Neuronal stem cell (in vitro differentiated cells): ENCODE measurements at regions not wholly inside any gene's neighbourhood (a gene's known extent, or its start where the extent isn't known, plus 50 kb on each side); places are given as distances from the start of the nearest gene placed in this dataset.
"Not testable (repeated sequence)": the region's sequence is repeated elsewhere in the genome, so short reads cannot be mapped to it uniquely, and the experiment has no call there.

Experiments
- DNase-seq: peaks from one replicate; pipeline ENCODE4 v3.0.0-alpha.2; 2013; ENCODE audit warnings: low spot score
- H2AFZ ChIP-seq: one replicate; pipeline ENCODE4 v1.6.1; 2013; ENCODE audit warnings: mild to moderate bottlenecking, low read length, inconsistent platforms
- H2AK5ac ChIP-seq: 2 replicates; pipeline ENCODE4 v1.6.1; 2013; ENCODE audit warnings: low read depth, mild to moderate bottlenecking, inconsistent platforms, low read length, moderate library complexity, mixed read lengths
- H2BK120ac ChIP-seq: 2 replicates; pipeline ENCODE4 v1.6.1; 2013; ENCODE audit warnings: low read depth, mild to moderate bottlenecking, inconsistent platforms, low read length, moderate library complexity, mixed read lengths
- H2BK12ac ChIP-seq: one replicate; pipeline ENCODE4 v1.6.1; 2013; ENCODE audit warnings: low read length, inconsistent platforms
- H2BK15ac ChIP-seq: 2 replicates; pipeline ENCODE4 v1.6.1; 2013; ENCODE audit warnings: mild to moderate bottlenecking, low read length, inconsistent platforms, mixed read lengths
- H2BK5ac ChIP-seq: one replicate; pipeline ENCODE4 v1.6.1; 2013; ENCODE audit warnings: inconsistent platforms, mild to moderate bottlenecking, low read length, moderate library complexity
- H3K14ac ChIP-seq: one replicate; pipeline ENCODE4 v1.6.1; 2013; ENCODE audit warnings: low read length, inconsistent platforms
- H3K18ac ChIP-seq: 2 replicates; pipeline ENCODE4 v1.6.1; 2013; ENCODE audit warnings: low read length, inconsistent platforms
- H3K23ac ChIP-seq: 2 replicates; pipeline ENCODE4 v1.6.1; 2013; ENCODE audit warnings: low read depth, mild to moderate bottlenecking, mixed read lengths, low read length, inconsistent platforms; ENCODE audit not compliant: poor library complexity
- H3K27ac ChIP-seq: replicated peaks from 3 replicates; pipeline ENCODE4 v1.5.1; 2013; ENCODE audit warnings: low read length, inconsistent platforms
- H3K27me3 ChIP-seq, 3 experiments: 2 replicates each; pipeline ENCODE4 v1.6.1; 2013; ENCODE audit warnings: low read length in 3 of 3, mild to moderate bottlenecking in 2 of 3, inconsistent platforms in 1 of 3, low read depth in 1 of 3, mixed read lengths in 1 of 3, moderate library complexity in 1 of 3; ENCODE audit not compliant: control insufficient read depth in 3 of 3, insufficient read depth in 3 of 3
- H3K36me3 ChIP-seq, 2 donors: replicated peaks in 1 of 2; 2 replicates each; pipeline ENCODE4 v1.6.1; 2013; ENCODE audit warnings: low read length in 2 of 2; ENCODE audit not compliant: control insufficient read depth in 2 of 2, insufficient read depth in 2 of 2
- H3K4ac ChIP-seq: 2 replicates; pipeline ENCODE4 v1.6.1; 2013; ENCODE audit warnings: inconsistent platforms, mild to moderate bottlenecking, low read length, moderate library complexity
- H3K4me1 ChIP-seq, 2 donors: 1 replicate in 1 of 2; 2 replicates in 1 of 2; pipeline ENCODE4 v1.6.1; 2013; ENCODE audit warnings: low read length in 2 of 2, low read depth in 1 of 2; ENCODE audit not compliant: control insufficient read depth in 2 of 2, insufficient read depth in 1 of 2
- H3K4me2 ChIP-seq: one replicate; pipeline ENCODE4 v1.6.1; 2013; ENCODE audit warnings: mild to moderate bottlenecking, low read length, inconsistent platforms; ENCODE audit not compliant: insufficient read depth, poor library complexity, severe bottlenecking
- H3K4me3 ChIP-seq, 2 donors: 2 replicates each; pipeline ENCODE4 v1.5.1; 2013; ENCODE audit warnings: low read length in 2 of 2, mild to moderate bottlenecking in 2 of 2, inconsistent platforms in 1 of 2, moderate library complexity in 1 of 2
- H3K79me1 ChIP-seq: one replicate; pipeline ENCODE4 v1.6.1; 2013; ENCODE audit warnings: low read depth, mild to moderate bottlenecking, inconsistent platforms, low read length, moderate library complexity
- H3K9ac ChIP-seq: one replicate; pipeline ENCODE4 v1.6.1; 2013; ENCODE audit warnings: mild to moderate bottlenecking, low read depth, low read length, inconsistent platforms; ENCODE audit not compliant: poor library complexity
- H3K9me3 ChIP-seq, 2 donors: replicated peaks in 1 of 2; 2 replicates each; pipeline versions ENCODE3 to v1.6.1; 2013; ENCODE audit warnings: low read length in 2 of 2, mild to moderate bottlenecking in 2 of 2, inconsistent platforms in 1 of 2, low read depth in 1 of 2, mixed read lengths in 1 of 2, moderate library complexity in 1 of 2; ENCODE audit not compliant: control insufficient read depth in 2 of 2, insufficient read depth in 1 of 2
- H4K8ac ChIP-seq: one replicate; pipeline ENCODE4 v1.6.1; 2013; ENCODE audit warnings: low read depth, mild to moderate bottlenecking, inconsistent platforms, low read length, moderate library complexity
- H4K91ac ChIP-seq: one replicate; pipeline ENCODE4 v1.6.1; 2013; ENCODE audit warnings: low read length, low read depth, mild to moderate bottlenecking, inconsistent platforms; ENCODE audit not compliant: poor library complexity
- WGBS, 2 donors: extraction: QIAGEN DNeasy Blood & Tissue Kit; methylation state at CpG; one replicate each; pipeline ENCODE4 v1.1.7; 2013; ENCODE audit warnings: missing lambda C conversion rate in 2 of 2, mixed read lengths in 1 of 2; ENCODE audit not compliant: insufficient read length in 2 of 2, insufficient replicate concordance in 1 of 2; ENCODE audit errors: extremely low coverage in 2 of 2; 5-methylcytosine and 5-hydroxymethylcytosine counted together

- DNase-seq, result no peak
Measured at GRCh38 chr2:147273106-147273505, 571.7 kb upstream of the ACVR2A start.

GRCh38 chr2:147269581-147269980 lies 575.2 kb upstream of the ACVR2A start:
- not testable (repeated sequence) for H2BK15ac ChIP-seq, H3K4me1 ChIP-seq, H2BK12ac ChIP-seq, H3K14ac ChIP-seq, H2AFZ ChIP-seq, H3K79me1 ChIP-seq, H3K4me3 ChIP-seq, H3K9ac ChIP-seq, H3K27ac ChIP-seq, H3K4me2 ChIP-seq, H4K8ac ChIP-seq, H3K36me3 ChIP-seq, H2BK120ac ChIP-seq, H4K91ac ChIP-seq, H3K9me3 ChIP-seq, H2BK5ac ChIP-seq, H3K4ac ChIP-seq, H3K27me3 ChIP-seq, H2AK5ac ChIP-seq, H3K23ac ChIP-seq, H3K18ac ChIP-seq, DNase-seq
- WGBS, 2 donors, result no CpG with 5 or more reads among the region's 2 CpGs

More at GRCh38 chr2:147273106-147273505, 571.7 kb upstream of the ACVR2A start:
- H3K27ac ChIP-seq, result no peak overlapping the region
- H3K4me3 ChIP-seq, result no peak overlapping the region
- peaks cover 2 to 10% of the 10 kb centered on the region in 2 donors for H3K9me3 ChIP-seq
- H4K91ac ChIP-seq, result no peak overlapping the region
- no peak overlapping the region for H2AFZ ChIP-seq
- no peak overlapping the region for H2BK15ac ChIP-seq
- no peak overlapping the region for H3K18ac ChIP-seq
- no peak overlapping the region for H4K8ac ChIP-seq
- H3K9ac ChIP-seq, result no peak overlapping the region
- no peak overlapping the region for H3K4me2 ChIP-seq
- no peak overlapping the region for H2AK5ac ChIP-seq
- no peaks in the 10 kb centered on the region for H3K27me3 ChIP-seq
- peaks cover 3 to 10% of the 10 kb centered on the region in 2 donors for H3K4me1 ChIP-seq
- no peak overlapping the region for H3K4ac ChIP-seq
- no peak overlapping the region for H2BK5ac ChIP-seq
- no peak overlapping the region for H3K23ac ChIP-seq
- H3K14ac ChIP-seq, result no peak overlapping the region
- no peaks in the 10 kb centered on the region for H3K79me1 ChIP-seq
- H2BK120ac ChIP-seq, result no peak overlapping the region
- H3K36me3 ChIP-seq, result no peaks in the 10 kb centered on the region
- no peak overlapping the region for H2BK12ac ChIP-seq

- H3K18ac ChIP-seq, result no peak overlapping the region
- no peaks in the 10 kb centered on the region for H3K27me3 ChIP-seq
- H3K4me3 ChIP-seq, result no peak overlapping the region
- no peak overlapping the region for H3K9ac ChIP-seq
- no peak overlapping the region for H3K23ac ChIP-seq
- H2BK15ac ChIP-seq, result no peak overlapping the region
- peaks cover 0 to 5% of the 10 kb centered on the region in 2 donors for H3K9me3 ChIP-seq
- no peak for DNase-seq
- H3K14ac ChIP-seq, result no peak overlapping the region
- H3K36me3 ChIP-seq, result no peaks in the 10 kb centered on the region
- no peaks in the 10 kb centered on the region for H3K4me1 ChIP-seq
- no peak overlapping the region for H2BK120ac ChIP-seq
- no peak overlapping the region for H2AK5ac ChIP-seq
- no peak overlapping the region for H2AFZ ChIP-seq
- H3K4ac ChIP-seq, result no peak overlapping the region
- H2BK5ac ChIP-seq, result no peak overlapping the region
- no peaks in the 10 kb centered on the region for H3K79me1 ChIP-seq
- H2BK12ac ChIP-seq, result no peak overlapping the region
- no peak overlapping the region for H3K27ac ChIP-seq
- H3K4me2 ChIP-seq, result no peak overlapping the region
- no peak overlapping the region for H4K8ac ChIP-seq
- no peak overlapping the region for H4K91ac ChIP-seq
Measured at GRCh38 chr2:147260241-147260640, 584.6 kb upstream of the ACVR2A start.

GRCh38 chr2:147255812-147256211 lies 589.0 kb upstream of the ACVR2A start:
- Histone ChIP-seq H2BK12ac (peak overlapping the region; percentile 84), H2AFZ (no peak overlapping the region), H4K8ac (no peak overlapping the region), H2BK15ac (no peak overlapping the region), H3K9me3 (no peaks in the 10 kb centered on the region), H3K4me3 (no peak overlapping the region), H2BK5ac (no peak overlapping the region), H3K4ac (no peak overlapping the region), H3K4me1 (no peaks in the 10 kb centered on the region), H3K23ac (no peak overlapping the region), H2AK5ac (no peak overlapping the region), H3K27ac (no peak overlapping the region), H3K4me2 (no peak overlapping the region), H3K79me1 (no peaks in the 10 kb centered on the region), H3K18ac (no peak overlapping the region), H3K9ac (no peak overlapping the region), H3K36me3 (no peaks in the 10 kb centered on the region), H4K91ac (no peak overlapping the region), H3K14ac (no peak overlapping the region), H2BK120ac (no peak overlapping the region), H3K27me3 (no peaks in the 10 kb centered on the region)
- WGBS, 2 donors, result no CpG with 5 or more reads among the region's 1 CpG
- DNase-seq, result no peak
